ENCODE measurements at regions not wholly inside any gene's neighbourhood (a gene's known extent, or its start where the extent isn't known, plus 50 kb on each side); places are given as distances from the start of the nearest gene placed in this dataset.

DNA sequence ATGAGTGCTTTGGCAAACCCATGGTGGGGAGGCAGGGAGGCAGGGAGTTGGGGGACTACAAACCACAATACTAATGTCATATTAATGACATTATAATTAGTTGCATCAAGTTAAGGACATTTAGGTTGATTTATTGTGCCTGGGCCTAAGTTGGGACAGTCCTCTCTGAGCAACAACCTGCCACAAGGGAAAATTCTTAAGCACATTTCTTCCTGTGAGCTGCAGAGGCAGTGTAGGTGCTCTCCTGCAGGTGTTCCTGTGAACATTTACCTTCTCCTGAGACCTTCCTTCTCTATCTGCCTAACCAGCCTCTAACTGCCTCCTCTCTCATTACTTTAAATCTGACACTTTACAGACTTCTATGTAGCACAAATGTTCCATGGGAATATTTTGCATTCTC, 1830.0 kb upstream of the AGA start:
- H3K79me1 ChIP-seq (ENCODE audit: low read length) = no peaks in the 10 kb centered on the region

DNA sequence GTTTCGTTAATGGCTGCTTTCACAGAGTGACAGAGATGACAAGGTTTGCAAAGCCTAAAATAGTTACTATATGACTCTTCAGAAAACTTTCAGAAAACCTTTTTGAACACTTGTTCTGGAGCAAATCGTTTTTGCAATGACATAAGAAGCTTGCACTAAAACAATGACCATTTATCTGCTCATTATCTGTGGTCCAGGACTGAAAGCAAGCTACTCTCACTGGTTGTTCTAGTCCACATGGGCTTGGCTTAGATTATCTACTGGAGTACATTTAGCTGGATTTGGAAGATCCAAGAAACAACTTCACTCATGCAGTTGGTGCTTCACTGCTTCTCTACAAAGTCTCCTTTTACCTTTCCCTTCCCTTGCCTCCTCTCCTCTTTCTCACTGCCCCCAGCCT, 1836.4 kb upstream of the AGA start:
- DNase-seq = no peak
- Histone ChIP-seq H3K18ac (ENCODE audit: low read length) (no peak overlapping the region), H2BK15ac (replicated peaks; ENCODE audit: low read depth) (no peak overlapping the region), H3K23ac (ENCODE audit: low read length) (no peak overlapping the region), H3K4me2 (ENCODE audit: low read length) (no peak overlapping the region), H3K4ac (ENCODE audit: low read depth, low read length) (no peak overlapping the region), H3K79me1 (ENCODE audit: low read length) (no peaks in the 10 kb centered on the region), H3K79me2 (ENCODE audit: control insufficient read depth, insufficient read depth, low read length) (no peaks in the 10 kb centered on the region), H4K5ac (ENCODE audit: low read length) (no peak overlapping the region), H2BK5ac (ENCODE audit: low read length) (no peak overlapping the region), H4K8ac (ENCODE audit: low read depth, low read length) (no peak overlapping the region), H2AK5ac (ENCODE audit: low read length) (no peak overlapping the region), H3K9ac (ENCODE audit: low read length) (no peak overlapping the region), H3K27ac (ENCODE audit: low read depth, low read length) (no peak overlapping the region), H3K27me3 (ENCODE audit: insufficient read depth, low read length, poor library complexity) (no peaks in the 10 kb centered on the region), H3K4me1 (ENCODE audit: control insufficient read depth, low read depth, low read length) (no peaks in the 10 kb centered on the region), H3K4me3 (ENCODE audit: low read length) (no peak overlapping the region), H2BK120ac (ENCODE audit: low read depth, low read length) (no peak overlapping the region), H3K56ac (ENCODE audit: low read length) (no peak overlapping the region), H3K36me3 (ENCODE audit: control insufficient read depth, insufficient read depth, low read length) (no peaks in the 10 kb centered on the region)
- WGBS (ENCODE audit: extremely low coverage, insufficient coverage, low lambda C conversion rate) = no CpG with 5 or more reads among the region's 2 CpGs

More for the DNA sequence above, 1830.0 kb upstream of the AGA start:
- no peak overlapping the region for H3K18ac ChIP-seq (ENCODE audit: low read length)
- H3K27ac ChIP-seq (ENCODE audit: low read depth, low read length) = no peak overlapping the region
- H4K5ac ChIP-seq (ENCODE audit: low read length) = no peak overlapping the region
- H3K27me3 ChIP-seq (ENCODE audit: insufficient read depth, low read length, poor library complexity) = no peaks in the 10 kb centered on the region
- H4K8ac ChIP-seq (ENCODE audit: low read depth, low read length) = no peak overlapping the region
- no peak overlapping the region for H2BK5ac ChIP-seq (ENCODE audit: low read length)
- no peaks in the 10 kb centered on the region for H3K4me1 ChIP-seq (ENCODE audit: control insufficient read depth, low read depth, low read length)
- no peak for DNase-seq
- no peak overlapping the region for H3K9ac ChIP-seq (ENCODE audit: low read length)
- no peak overlapping the region for H3K23ac ChIP-seq (ENCODE audit: low read length)
- no peaks in the 10 kb centered on the region for H3K36me3 ChIP-seq (ENCODE audit: control insufficient read depth, insufficient read depth, low read length)
- H3K4me3 ChIP-seq (ENCODE audit: low read length) = no peak overlapping the region
- no peak overlapping the region for H3K4me2 ChIP-seq (ENCODE audit: low read length)
- H3K56ac ChIP-seq (ENCODE audit: low read length) = no peak overlapping the region
- no peak overlapping the region for H3K4ac ChIP-seq (ENCODE audit: low read depth, low read length)
- H2BK120ac ChIP-seq (ENCODE audit: low read depth, low read length) = no peak overlapping the region
- H2BK15ac ChIP-seq (replicated peaks; ENCODE audit: low read depth) = no peak overlapping the region
- H2AK5ac ChIP-seq (ENCODE audit: low read length) = no peak overlapping the region
- H3K79me2 ChIP-seq (ENCODE audit: control insufficient read depth, insufficient read depth, low read length) = no peaks in the 10 kb centered on the region

DNA sequence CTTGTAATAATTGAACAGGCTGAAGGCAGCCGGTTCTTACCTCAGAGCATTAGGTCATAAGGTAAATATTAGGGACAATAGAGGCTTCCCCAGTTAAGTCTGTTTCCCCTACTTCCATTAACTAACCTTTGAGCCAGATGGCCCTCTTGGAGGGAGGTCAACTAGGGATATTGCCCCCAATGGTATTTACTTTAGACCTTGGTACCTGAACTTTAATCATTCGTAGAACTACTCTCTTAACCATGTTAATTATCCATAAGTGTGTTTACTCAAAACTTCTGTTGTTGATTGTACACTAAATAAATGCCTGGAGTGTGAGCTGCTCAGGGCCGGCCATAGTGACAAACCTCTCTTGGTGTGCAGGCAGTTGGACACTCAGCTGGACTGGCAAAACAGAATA, 1843.5 kb upstream of the AGA start:
- no peak overlapping the region for H3K27ac ChIP-seq (ENCODE audit: low read depth, low read length)
- no peaks in the 10 kb centered on the region for H3K79me2 ChIP-seq (ENCODE audit: control insufficient read depth, insufficient read depth, low read length)
- H3K79me1 ChIP-seq (ENCODE audit: low read length) = no peaks in the 10 kb centered on the region
- H2AK5ac ChIP-seq (ENCODE audit: low read length) = no peak overlapping the region
- H3K4ac ChIP-seq (ENCODE audit: low read depth, low read length) = no peak overlapping the region
- WGBS (ENCODE audit: extremely low coverage, insufficient coverage, low lambda C conversion rate) = no CpG with 5 or more reads among the region's 3 CpGs
- no peak overlapping the region for H2BK120ac ChIP-seq (ENCODE audit: low read depth, low read length)
- no peak overlapping the region for H3K9ac ChIP-seq (ENCODE audit: low read length)
- no peak for DNase-seq
- no peak overlapping the region for H3K18ac ChIP-seq (ENCODE audit: low read length)
- H3K23ac ChIP-seq (ENCODE audit: low read length) = no peak overlapping the region
- no peaks in the 10 kb centered on the region for H3K36me3 ChIP-seq (ENCODE audit: control insufficient read depth, insufficient read depth, low read length)
- H3K4me2 ChIP-seq (ENCODE audit: low read length) = no peak overlapping the region
- H3K27me3 ChIP-seq (ENCODE audit: insufficient read depth, low read length, poor library complexity) = no peaks in the 10 kb centered on the region
- no peak overlapping the region for H2BK15ac ChIP-seq (replicated peaks; ENCODE audit: low read depth)
- no peak overlapping the region for H4K5ac ChIP-seq (ENCODE audit: low read length)
- H4K8ac ChIP-seq (ENCODE audit: low read depth, low read length) = no peak overlapping the region
- H3K4me3 ChIP-seq (ENCODE audit: low read length) = no peak overlapping the region
- no peaks in the 10 kb centered on the region for H3K4me1 ChIP-seq (ENCODE audit: control insufficient read depth, low read depth, low read length)
- H2BK5ac ChIP-seq (ENCODE audit: low read length) = no peak overlapping the region
- H3K56ac ChIP-seq (ENCODE audit: low read length) = no peak overlapping the region

DNA sequence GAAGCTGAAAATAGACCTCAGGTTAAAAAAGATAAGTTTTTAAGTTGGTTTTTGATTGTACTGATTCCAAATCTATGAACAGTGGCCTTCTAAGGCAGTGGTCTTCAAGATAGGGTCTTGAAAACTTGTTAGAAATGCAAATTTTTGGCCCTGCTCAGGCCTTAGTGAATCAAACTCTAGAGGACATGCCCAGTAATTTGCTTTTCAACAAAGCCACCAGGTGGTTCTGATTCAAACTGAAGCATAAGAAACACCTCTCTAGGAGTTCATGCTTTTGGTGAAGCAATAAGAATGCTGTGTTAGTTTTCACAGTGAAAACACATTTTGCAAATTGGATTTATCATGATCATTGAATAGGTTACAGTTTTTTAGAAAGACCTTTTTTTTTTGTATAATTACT, 1849.4 kb upstream of the AGA start:
- H2AK5ac ChIP-seq (ENCODE audit: low read length) = no peak overlapping the region
- no peak overlapping the region for H3K4ac ChIP-seq (ENCODE audit: low read depth, low read length)
- no peaks in the 10 kb centered on the region for H3K36me3 ChIP-seq (ENCODE audit: control insufficient read depth, insufficient read depth, low read length)
- no peak overlapping the region for H2BK5ac ChIP-seq (ENCODE audit: low read length)
- no peaks in the 10 kb centered on the region for H3K79me1 ChIP-seq (ENCODE audit: low read length)
- no peak overlapping the region for H3K4me3 ChIP-seq (ENCODE audit: low read length)
- H3K79me2 ChIP-seq (ENCODE audit: control insufficient read depth, insufficient read depth, low read length) = no peaks in the 10 kb centered on the region
- H2BK120ac ChIP-seq (ENCODE audit: low read depth, low read length) = no peak overlapping the region
- no peak overlapping the region for H3K4me2 ChIP-seq (ENCODE audit: low read length)
- no peak overlapping the region for H4K8ac ChIP-seq (ENCODE audit: low read depth, low read length)
- H3K56ac ChIP-seq (ENCODE audit: low read length) = no peak overlapping the region
- H3K23ac ChIP-seq (ENCODE audit: low read length) = no peak overlapping the region
- DNase-seq = no peak
- H3K4me1 ChIP-seq (ENCODE audit: control insufficient read depth, low read depth, low read length) = no peaks in the 10 kb centered on the region
- H3K18ac ChIP-seq (ENCODE audit: low read length) = no peak overlapping the region
- no peak overlapping the region for H4K5ac ChIP-seq (ENCODE audit: low read length)
- H3K27ac ChIP-seq (ENCODE audit: low read depth, low read length) = no peak overlapping the region
- H3K9ac ChIP-seq (ENCODE audit: low read length) = no peak overlapping the region
- no peak overlapping the region for H2BK15ac ChIP-seq (replicated peaks; ENCODE audit: low read depth)
- no peaks in the 10 kb centered on the region for H3K27me3 ChIP-seq (ENCODE audit: insufficient read depth, low read length, poor library complexity)

DNA sequence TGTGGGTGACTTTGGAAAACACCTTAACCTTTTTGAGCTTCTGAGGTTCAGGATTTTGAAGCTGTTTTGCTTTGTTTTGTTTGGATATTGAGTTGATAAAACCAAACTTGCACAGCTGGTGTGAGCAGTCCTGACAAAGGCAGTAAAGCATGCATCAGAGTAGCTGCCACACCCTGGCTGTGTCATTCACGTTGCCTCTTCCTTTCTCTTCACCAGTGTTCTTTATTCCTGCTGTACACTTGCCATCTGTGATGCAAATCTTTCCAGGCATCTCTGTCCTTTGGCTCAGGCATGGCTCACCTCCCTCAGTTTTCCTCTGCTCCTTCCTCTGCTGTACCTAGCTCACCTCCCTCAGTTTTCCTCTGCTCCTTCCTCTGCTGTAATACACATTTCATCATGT, 1850.2 kb upstream of the AGA start:
- Histone ChIP-seq H2BK120ac (ENCODE audit: low read depth, low read length) (no peak overlapping the region), H3K36me3 (ENCODE audit: control insufficient read depth, insufficient read depth, low read length) (no peaks in the 10 kb centered on the region), H3K4me1 (ENCODE audit: control insufficient read depth, low read depth, low read length) (no peaks in the 10 kb centered on the region), H4K5ac (ENCODE audit: low read length) (no peak overlapping the region), H3K56ac (ENCODE audit: low read length) (no peak overlapping the region), H3K27me3 (ENCODE audit: insufficient read depth, low read length, poor library complexity) (no peaks in the 10 kb centered on the region), H3K27ac (ENCODE audit: low read depth, low read length) (no peak overlapping the region), H3K18ac (ENCODE audit: low read length) (no peak overlapping the region), H3K4me2 (ENCODE audit: low read length) (no peak overlapping the region), H3K4me3 (ENCODE audit: low read length) (no peak overlapping the region), H2BK5ac (ENCODE audit: low read length) (no peak overlapping the region), H4K8ac (ENCODE audit: low read depth, low read length) (no peak overlapping the region), H3K79me1 (ENCODE audit: low read length) (no peaks in the 10 kb centered on the region), H3K9ac (ENCODE audit: low read length) (no peak overlapping the region), H3K23ac (ENCODE audit: low read length) (no peak overlapping the region), H3K79me2 (ENCODE audit: control insufficient read depth, insufficient read depth, low read length) (no peaks in the 10 kb centered on the region), H3K4ac (ENCODE audit: low read depth, low read length) (no peak overlapping the region), H2BK15ac (replicated peaks; ENCODE audit: low read depth) (no peak overlapping the region), H2AK5ac (ENCODE audit: low read length) (no peak overlapping the region)
- no peak for DNase-seq
- WGBS (ENCODE audit: extremely low coverage, insufficient coverage, low lambda C conversion rate) = no CpG with 5 or more reads among the region's 1 CpG

DNA sequence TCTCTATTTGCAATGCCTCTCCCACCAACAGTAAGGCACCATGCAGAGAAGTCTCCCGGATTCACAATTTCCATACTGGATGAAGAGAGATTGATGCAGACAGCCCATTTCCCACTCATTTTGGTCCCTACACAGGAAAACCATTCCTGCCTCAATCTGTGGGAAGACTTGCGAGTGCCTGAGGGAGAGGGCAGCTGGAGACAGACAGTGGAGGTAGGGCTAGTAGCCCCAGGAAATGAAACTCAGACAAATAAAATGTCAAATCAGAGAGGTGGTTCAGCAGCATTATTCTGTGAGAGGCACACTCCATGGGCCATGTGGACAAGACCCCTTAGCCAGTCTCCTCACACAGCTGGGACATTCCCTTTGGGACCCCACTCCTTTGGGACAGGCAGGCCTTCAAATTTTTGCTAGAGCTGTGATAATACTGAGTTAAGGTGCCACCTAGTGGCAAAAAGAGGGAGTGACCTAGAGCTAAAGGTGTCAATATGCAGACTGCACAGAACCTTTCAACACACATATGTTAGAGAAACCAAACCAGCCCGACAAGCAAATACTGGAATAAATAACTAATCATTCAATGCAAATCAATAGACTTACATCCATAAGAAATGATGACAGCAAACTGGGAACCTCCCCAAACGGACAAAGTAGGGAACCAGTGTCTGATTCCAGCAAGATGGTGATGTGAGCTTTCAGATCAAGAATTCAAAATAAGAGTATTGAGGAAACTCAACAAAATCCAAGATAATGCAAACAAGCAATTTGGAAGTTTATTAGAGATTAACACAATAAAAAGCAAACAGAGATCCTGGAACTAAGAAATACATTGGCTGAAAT, 1865.3 kb upstream of the AGA start:
- Histone ChIP-seq H3K56ac (ENCODE audit: low read length) (no peak overlapping the region), H2BK120ac (ENCODE audit: low read depth, low read length) (no peak overlapping the region), H2AK5ac (ENCODE audit: low read length) (no peak overlapping the region), H4K5ac (ENCODE audit: low read length) (no peak overlapping the region), H3K36me3 (ENCODE audit: control insufficient read depth, insufficient read depth, low read length) (no peaks in the 10 kb centered on the region), H2BK15ac (replicated peaks; ENCODE audit: low read depth) (no peak overlapping the region), H3K79me2 (ENCODE audit: control insufficient read depth, insufficient read depth, low read length) (no peaks in the 10 kb centered on the region), H3K4me1 (ENCODE audit: control insufficient read depth, low read depth, low read length) (no peaks in the 10 kb centered on the region), H3K4me3 (ENCODE audit: low read length) (no peak overlapping the region), H3K4me2 (ENCODE audit: low read length) (no peak overlapping the region), H3K79me1 (ENCODE audit: low read length) (no peaks in the 10 kb centered on the region), H3K23ac (ENCODE audit: low read length) (no peak overlapping the region), H2BK5ac (ENCODE audit: low read length) (no peak overlapping the region), H4K8ac (ENCODE audit: low read depth, low read length) (no peak overlapping the region), H3K9ac (ENCODE audit: low read length) (no peak overlapping the region), H3K27me3 (ENCODE audit: insufficient read depth, low read length, poor library complexity) (no peaks in the 10 kb centered on the region), H3K27ac (ENCODE audit: low read depth, low read length) (no peak overlapping the region), H3K18ac (ENCODE audit: low read length) (no peak overlapping the region), H3K4ac (ENCODE audit: low read depth, low read length) (no peak overlapping the region)
- WGBS (ENCODE audit: extremely low coverage, insufficient coverage, low lambda C conversion rate) = no CpG with 5 or more reads among the region's 4 CpGs
- DNase-seq = peak; percentile 71

Measured in mesendoderm (in vitro differentiated cells).